ENCODE measurements at regions not wholly inside any gene's neighbourhood (a gene's known extent, or its start where the extent isn't known, plus 50 kb on each side); places are given as distances from the start of the nearest gene placed in this dataset.

DNA sequence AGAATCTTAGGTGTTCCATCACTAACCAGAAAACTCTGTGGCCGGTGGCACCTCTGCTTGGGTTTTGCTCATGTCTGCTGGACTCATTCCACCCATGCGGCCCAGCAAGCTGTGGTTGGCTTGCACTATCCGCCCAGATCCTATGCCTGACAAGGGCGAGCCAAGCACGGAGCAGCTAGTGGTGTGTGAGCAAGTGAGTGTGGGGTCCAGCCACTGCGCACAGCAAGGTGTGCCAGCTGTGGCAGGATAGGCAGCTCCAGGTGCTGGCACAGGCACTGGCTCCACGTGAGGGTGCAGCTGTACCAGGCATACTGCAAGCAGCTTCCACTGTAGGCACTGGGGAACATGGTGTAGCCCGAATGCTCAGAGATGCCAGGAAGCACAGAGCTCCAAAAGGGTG, 813.7 kb upstream of the CNTN5 start:
- no peak overlapping the region for H2AFZ ChIP-seq (ENCODE audit: control insufficient read depth, low read length)
- H3K36me3 ChIP-seq (ENCODE audit: control insufficient read depth in 2 of 2, extremely low read depth in 1 of 2, insufficient read depth in 2 of 2, low read length in 2 of 2) = no peaks in the 10 kb centered on the region
- no peak for FAIRE-seq
- no peaks in the 10 kb centered on the region for H3K9me1 ChIP-seq (ENCODE audit: control insufficient read depth, extremely low read depth, insufficient read depth, low read length)
- no peak overlapping the region for H3K27ac ChIP-seq (ENCODE audit: control insufficient read depth, insufficient read depth, low read length)
- no peaks in the 10 kb centered on the region for H4K20me1 ChIP-seq (ENCODE audit: control insufficient read depth, extremely low read depth, insufficient read depth, low read length)
- TF ChIP-seq, protein P1, sequence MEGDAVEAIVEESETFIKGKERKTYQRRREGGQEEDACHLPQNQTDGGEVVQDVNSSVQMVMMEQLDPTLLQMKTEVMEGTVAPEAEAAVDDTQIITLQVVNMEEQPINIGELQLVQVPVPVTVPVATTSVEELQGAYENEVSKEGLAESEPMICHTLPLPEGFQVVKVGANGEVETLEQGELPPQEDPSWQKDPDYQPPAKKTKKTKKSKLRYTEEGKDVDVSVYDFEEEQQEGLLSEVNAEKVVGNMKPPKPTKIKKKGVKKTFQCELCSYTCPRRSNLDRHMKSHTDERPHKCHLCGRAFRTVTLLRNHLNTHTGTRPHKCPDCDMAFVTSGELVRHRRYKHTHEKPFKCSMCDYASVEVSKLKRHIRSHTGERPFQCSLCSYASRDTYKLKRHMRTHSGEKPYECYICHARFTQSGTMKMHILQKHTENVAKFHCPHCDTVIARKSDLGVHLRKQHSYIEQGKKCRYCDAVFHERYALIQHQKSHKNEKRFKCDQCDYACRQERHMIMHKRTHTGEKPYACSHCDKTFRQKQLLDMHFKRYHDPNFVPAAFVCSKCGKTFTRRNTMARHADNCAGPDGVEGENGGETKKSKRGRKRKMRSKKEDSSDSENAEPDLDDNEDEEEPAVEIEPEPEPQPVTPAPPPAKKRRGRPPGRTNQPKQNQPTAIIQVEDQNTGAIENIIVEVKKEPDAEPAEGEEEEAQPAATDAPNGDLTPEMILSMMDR (optimal IDR thresholded peaks at IDR 0.05 in 1 of 3, IDR thresholded peaks at IDR 0.05 in 1 of 3, conservative IDR thresholded peaks at IDR 0.05 in 1 of 3; ENCODE audit: extremely low read depth in 1 of 3, insufficient read depth in 2 of 3, low read length in 3 of 3) = no peak
- TF ChIP-seq EZH2 (IDR thresholded peaks at IDR 0.05; ENCODE audit: low read length) = no peak
- no peak overlapping the region for H3K9ac ChIP-seq (ENCODE audit: control insufficient read depth, extremely low read depth, insufficient read depth, low read length)
- no peak overlapping the region for H3K4me2 ChIP-seq (ENCODE audit: control insufficient read depth, extremely low read depth, insufficient read depth, low read depth, low read length)
- no peaks in the 10 kb centered on the region for H3K27me3 ChIP-seq (ENCODE audit: control insufficient read depth, extremely low read depth, insufficient read depth, low read length)
- H3K4me1 ChIP-seq (ENCODE audit: control insufficient read depth, extremely low read depth, insufficient read depth, low read length) = no peaks in the 10 kb centered on the region
- dilution Hi-C loops (cut with MboI; ENCODE audit: extremely low pct_ligation_motif_present, low sequenced_read_pairs) = no loop called here
- H3K4me3 ChIP-seq (ENCODE audit: control insufficient read depth in 2 of 3, extremely low read depth in 1 of 3, insufficient read depth in 2 of 3, low read depth in 1 of 3, low read length in 3 of 3) = no peak overlapping the region
- peaks cover 4% of the 10 kb centered on the region for H3K9me3 ChIP-seq (ENCODE audit: control insufficient read depth, low read depth, low read length)
- no peak for DNase-seq (ENCODE audit: low read depth, low spot score)
- no peaks in the 10 kb centered on the region for H3K79me2 ChIP-seq (ENCODE audit: control insufficient read depth, insufficient read depth, low read length)

DNA sequence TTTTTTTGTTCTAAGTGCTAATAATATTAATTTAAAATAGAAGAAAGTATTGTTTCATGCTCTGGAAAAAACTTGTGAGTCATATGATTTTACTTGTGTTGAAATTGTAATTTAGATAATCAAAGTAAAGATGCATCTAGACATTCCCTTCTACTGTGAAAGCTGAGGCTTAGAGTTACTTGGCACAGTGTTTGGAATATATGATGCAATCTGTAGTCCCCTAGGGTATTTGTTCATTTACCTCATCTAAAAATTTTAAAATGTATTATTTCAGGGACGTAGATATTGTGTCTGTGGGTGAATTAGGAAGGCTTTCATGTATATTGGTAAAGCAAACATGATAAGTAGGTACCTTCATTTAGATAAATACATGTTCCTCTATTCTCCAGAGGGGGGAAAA, 793.5 kb upstream of the CNTN5 start:
- no peaks in the 10 kb centered on the region for H3K27me3 ChIP-seq (ENCODE audit: control insufficient read depth, extremely low read depth, insufficient read depth, low read length)
- H3K4me2 ChIP-seq (ENCODE audit: control insufficient read depth, extremely low read depth, insufficient read depth, low read depth, low read length) = no peak overlapping the region
- no peak for FAIRE-seq
- no peak overlapping the region for H2AFZ ChIP-seq (ENCODE audit: control insufficient read depth, low read length)
- H3K36me3 ChIP-seq (ENCODE audit: control insufficient read depth in 2 of 2, extremely low read depth in 1 of 2, insufficient read depth in 2 of 2, low read length in 2 of 2) = no peaks in the 10 kb centered on the region
- dilution Hi-C loops (cut with MboI; ENCODE audit: extremely low pct_ligation_motif_present, low sequenced_read_pairs) = no loop called here
- no peak for DNase-seq (ENCODE audit: low read depth, low spot score)
- no peaks in the 10 kb centered on the region for H3K9me3 ChIP-seq (ENCODE audit: control insufficient read depth, low read depth, low read length)
- H3K27ac ChIP-seq (ENCODE audit: control insufficient read depth, insufficient read depth, low read length) = no peak overlapping the region
- no peak for TF ChIP-seq EZH2 (IDR thresholded peaks at IDR 0.05; ENCODE audit: low read length)
- TF ChIP-seq, protein P1 (optimal IDR thresholded peaks at IDR 0.05 in 1 of 3, IDR thresholded peaks at IDR 0.05 in 1 of 3, conservative IDR thresholded peaks at IDR 0.05 in 1 of 3; ENCODE audit: extremely low read depth in 1 of 3, insufficient read depth in 2 of 3, low read length in 3 of 3) = no peak
- H3K4me3 ChIP-seq (ENCODE audit: control insufficient read depth in 2 of 3, extremely low read depth in 1 of 3, insufficient read depth in 2 of 3, low read depth in 1 of 3, low read length in 3 of 3) = no peak overlapping the region
- H3K79me2 ChIP-seq (ENCODE audit: control insufficient read depth, insufficient read depth, low read length) = no peaks in the 10 kb centered on the region
- no peaks in the 10 kb centered on the region for H3K9me1 ChIP-seq (ENCODE audit: control insufficient read depth, extremely low read depth, insufficient read depth, low read length)
- no peaks in the 10 kb centered on the region for H3K4me1 ChIP-seq (ENCODE audit: control insufficient read depth, extremely low read depth, insufficient read depth, low read length)
- H4K20me1 ChIP-seq (ENCODE audit: control insufficient read depth, extremely low read depth, insufficient read depth, low read length) = no peaks in the 10 kb centered on the region
- H3K9ac ChIP-seq (ENCODE audit: control insufficient read depth, extremely low read depth, insufficient read depth, low read length) = no peak overlapping the region
